ENCODE measurements at regions not wholly inside any gene's neighbourhood (a gene's known extent, or its start where the extent isn't known, plus 50 kb on each side); places are given as distances from the start of the nearest gene placed in this dataset.
A peak's percentile ranks its signal among the peaks of the same experiment; 100 is the strongest.
"Not testable (repeated sequence)": the region's sequence is repeated elsewhere in the genome, so short reads cannot be mapped to it uniquely, and the experiment has no call there.

GRCh38 chr17:15802917-15803316 is 70.8 kb downstream of the TBC1D26 start:
- DNase-seq, result not testable (repeated sequence)

- not testable (repeated sequence) for DNase-seq
Measured at GRCh38 chr17:15806825-15807224, 74.7 kb downstream of the TBC1D26 start.

GRCh38 chr17:15813388-15813787 is 81.3 kb downstream of the TBC1D26 start:
- DNase-seq, result not testable (repeated sequence)

- DNase-seq, result not testable (repeated sequence)
Measured at GRCh38 chr17:15814003-15814402, 81.9 kb downstream of the TBC1D26 start.

- DNase-seq, result not testable (repeated sequence)
Measured at GRCh38 chr17:15817861-15818260, 85.8 kb downstream of the TBC1D26 start.

- DNase-seq, result not testable (repeated sequence)
Measured at GRCh38 chr17:15822280-15822679, 90.2 kb downstream of the TBC1D26 start.

GRCh38 chr17:15828727-15829314 is 96.7 kb downstream of the TBC1D26 start:
- DNase-seq, result peak; percentile 83

- not testable (repeated sequence) for DNase-seq
Measured at GRCh38 chr17:15830221-15830620, 98.1 kb downstream of the TBC1D26 start.

- DNase-seq, result not testable (repeated sequence)
Measured at GRCh38 chr17:15831182-15831581, 99.1 kb downstream of the TBC1D26 start.

- DNase-seq, result not testable (repeated sequence)
Measured at GRCh38 chr17:15832921-15833480, 100.9 kb downstream of the TBC1D26 start.

GRCh38 chr17:15833890-15834289 is 101.8 kb downstream of the TBC1D26 start:
- not testable (repeated sequence) for DNase-seq

GRCh38 chr17:15835481-15835880 is 103.4 kb downstream of the TBC1D26 start:
- not testable (repeated sequence) for DNase-seq

- DNase-seq, result not testable (repeated sequence)
Measured at GRCh38 chr17:15836249-15836982, 104.3 kb downstream of the TBC1D26 start.

- DNase-seq, result not testable (repeated sequence)
Measured at GRCh38 chr17:15836991-15837390, 104.9 kb downstream of the TBC1D26 start.

GRCh38 chr17:15847447-15848229 is 97.3 kb upstream of the ADORA2B start:
- not testable (repeated sequence) for DNase-seq

- DNase-seq, result not testable (repeated sequence)
Measured at GRCh38 chr17:15849054-15849453, 95.9 kb upstream of the ADORA2B start.

GRCh38 chr17:15850071-15850470 is 94.9 kb upstream of the ADORA2B start:
- not testable (repeated sequence) for DNase-seq

GRCh38 chr17:15850687-15851086 is 94.2 kb upstream of the ADORA2B start:
- not testable (repeated sequence) for DNase-seq

GRCh38 chr17:15852863-15853262 is 92.1 kb upstream of the ADORA2B start:
- DNase-seq, result not testable (repeated sequence)

- not testable (repeated sequence) for DNase-seq
Measured at GRCh38 chr17:15856191-15856590, 88.7 kb upstream of the ADORA2B start.

GRCh38 chr17:15856745-15857144 is 88.2 kb upstream of the ADORA2B start:
- DNase-seq, result not testable (repeated sequence)

- DNase-seq, result not testable (repeated sequence)
Measured at GRCh38 chr17:15858082-15858481, 86.8 kb upstream of the ADORA2B start.

- DNase-seq, result not testable (repeated sequence)
Measured at GRCh38 chr17:15860774-15861173, 84.2 kb upstream of the ADORA2B start.
